GM19372 (cell line): ENCODE measurements at regions not wholly inside any gene's neighbourhood (a gene's known extent, or its start where the extent isn't known, plus 50 kb on each side); places are given as distances from the start of the nearest gene placed in this dataset.
"Not testable (repeated sequence)": the region's sequence is repeated elsewhere in the genome, so short reads cannot be mapped to it uniquely, and the experiment has no call there.

Experiments used
- ATAC-seq: cut with Tn5 transposase; IDR thresholded peaks from one replicate; pipeline ENCODE4 v1.9.1; 2021; ENCODE audit warnings: mild to moderate bottlenecking, low read depth, moderate library complexity; ENCODE audit not compliant: unreplicated experiment

DNA sequence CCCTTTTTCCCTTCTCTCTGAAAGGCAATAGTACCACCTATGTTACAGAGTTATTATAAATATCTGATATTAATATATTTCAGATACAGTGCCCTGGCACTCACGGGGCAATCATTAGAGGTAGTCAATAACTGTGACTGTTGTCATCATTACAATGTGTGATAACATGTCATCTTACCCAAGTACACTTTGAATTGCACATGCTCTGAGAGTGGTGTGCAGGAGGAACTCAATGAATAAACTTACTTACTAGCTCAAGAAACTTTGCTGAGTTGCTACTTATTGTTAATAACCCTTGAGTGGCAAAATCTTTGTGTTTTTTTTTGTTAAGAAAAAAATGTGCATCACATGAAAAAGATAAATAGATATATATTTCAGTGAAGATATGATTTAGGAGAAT is 275.1 kb upstream of the RASGEF1B start:
- ATAC-seq, result no peak

- ATAC-seq, result no peak
Measured at GRCh38 chr4:81746071-81746470, 274.4 kb upstream of the RASGEF1B start.

DNA sequence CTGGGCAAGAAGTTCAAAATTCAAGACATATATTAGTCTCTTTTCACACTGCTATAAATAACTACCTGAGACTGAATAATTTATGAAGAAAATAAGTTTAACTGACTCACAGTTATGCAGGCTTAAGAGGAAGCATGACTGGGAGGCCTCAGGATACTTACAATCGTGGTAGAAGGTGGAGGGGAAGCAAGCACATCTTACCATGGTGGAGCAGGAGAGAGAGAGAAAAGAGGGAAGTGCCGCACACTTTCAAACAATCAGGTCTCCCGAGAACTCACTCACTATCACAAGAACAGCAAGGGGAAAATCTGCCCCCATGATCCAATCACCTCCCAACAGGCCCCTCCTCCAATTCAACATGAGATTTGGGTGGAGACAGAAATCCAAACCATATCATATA is 273.3 kb upstream of the RASGEF1B start:
- no peak for ATAC-seq

DNA sequence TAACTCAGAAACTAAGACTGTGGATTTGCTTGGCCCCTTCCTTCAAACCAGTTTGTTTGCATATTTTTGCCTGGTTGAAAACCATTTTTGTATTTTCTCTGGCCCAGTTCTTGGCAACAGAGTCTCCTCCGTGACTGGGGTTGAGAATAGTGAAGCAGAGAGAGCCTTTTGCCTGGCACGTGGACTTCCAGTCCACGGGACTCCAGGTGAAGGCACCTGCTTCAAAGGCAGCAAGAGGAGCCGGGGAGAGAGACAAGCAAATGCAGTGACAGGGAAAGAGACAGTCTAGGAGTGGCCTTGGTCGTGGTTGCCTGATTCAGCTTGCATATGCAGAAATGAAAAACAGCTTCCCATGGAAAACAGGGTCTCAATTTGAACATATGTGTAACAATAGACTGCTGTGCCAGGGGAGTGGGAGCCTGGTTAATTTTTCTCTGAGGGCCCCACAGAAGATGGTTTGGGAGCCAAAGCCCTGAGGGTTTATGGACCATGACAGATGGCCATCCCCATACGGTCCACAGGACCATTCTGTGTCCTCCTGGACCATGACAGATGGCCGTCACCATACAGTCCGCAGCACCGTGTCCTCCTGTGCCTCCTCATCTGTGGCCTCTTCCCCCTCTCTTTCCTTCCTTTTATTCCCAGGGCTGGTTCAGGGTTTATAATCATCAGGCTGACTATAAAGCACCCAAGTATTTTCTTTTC is 272.2 kb upstream of the RASGEF1B start:
- no peak for ATAC-seq

- ATAC-seq, result no peak
Measured at GRCh38 chr4:81740487-81740886, 268.8 kb upstream of the RASGEF1B start.

- no peak for ATAC-seq
Measured at GRCh38 chr4:81738891-81739290, 267.2 kb upstream of the RASGEF1B start.

- ATAC-seq, result no peak
Measured at GRCh38 chr4:81737865-81738559, 266.3 kb upstream of the RASGEF1B start.

DNA sequence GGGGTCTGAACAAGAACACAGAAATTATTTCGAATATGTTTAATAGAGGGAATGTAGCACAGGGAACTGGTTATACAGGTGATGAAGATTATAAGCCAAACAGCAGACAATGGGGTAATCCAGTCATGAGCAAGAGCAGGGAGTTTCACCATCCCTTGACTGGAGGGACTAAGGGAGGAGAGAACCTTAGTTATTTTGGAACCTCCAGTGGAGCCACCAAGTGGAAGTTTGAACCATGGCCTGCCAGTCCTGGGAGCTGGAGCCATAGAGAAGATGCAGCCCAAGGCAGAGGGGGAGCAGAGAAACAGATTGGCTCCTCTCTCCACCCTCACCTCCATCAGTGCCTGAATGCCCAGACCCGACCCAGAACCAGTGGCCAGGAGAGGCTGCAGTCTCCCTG is 264.6 kb upstream of the RASGEF1B start:
- no peak for ATAC-seq

DNA sequence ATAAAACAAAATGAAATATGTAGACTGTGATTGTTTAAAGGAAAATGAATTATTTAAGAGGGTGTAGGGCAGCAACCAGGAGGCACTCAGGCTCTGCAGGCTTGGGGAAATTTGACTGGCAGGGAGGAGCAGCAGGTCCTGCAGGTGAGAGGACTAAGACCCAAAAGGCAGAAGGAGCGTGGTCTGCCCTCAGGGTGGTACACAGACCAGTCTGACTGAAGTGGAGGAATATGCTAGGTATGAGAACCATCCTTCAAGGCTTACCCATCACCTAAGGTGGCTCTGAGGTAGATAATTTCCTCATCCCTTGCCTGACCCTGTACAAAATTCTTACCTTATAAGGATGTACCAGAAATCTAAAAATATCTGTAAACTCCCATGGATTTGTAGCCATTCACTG is 261.3 kb upstream of the RASGEF1B start:
- no peak for ATAC-seq

DNA sequence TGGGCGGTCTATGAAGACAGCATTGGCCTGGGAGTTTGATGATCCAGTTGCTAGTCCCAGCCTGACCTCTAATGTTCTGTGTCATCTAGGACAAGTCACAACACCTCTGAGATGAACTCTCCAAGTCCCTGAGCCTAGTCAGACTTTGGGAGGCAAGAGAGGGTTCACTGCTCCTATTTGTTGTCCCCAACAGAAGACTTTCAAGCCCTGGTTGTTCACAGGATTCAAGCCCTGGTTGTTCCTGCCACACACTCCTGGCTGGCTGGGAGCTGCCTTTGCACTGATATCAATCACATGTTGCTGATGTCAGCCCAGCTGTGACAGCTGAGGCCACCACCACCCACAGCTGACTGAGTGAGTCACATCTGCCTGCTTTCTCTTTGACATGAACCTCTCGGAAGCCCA is 253.2 kb upstream of the RASGEF1B start:
- peak; percentile 68 for ATAC-seq

DNA sequence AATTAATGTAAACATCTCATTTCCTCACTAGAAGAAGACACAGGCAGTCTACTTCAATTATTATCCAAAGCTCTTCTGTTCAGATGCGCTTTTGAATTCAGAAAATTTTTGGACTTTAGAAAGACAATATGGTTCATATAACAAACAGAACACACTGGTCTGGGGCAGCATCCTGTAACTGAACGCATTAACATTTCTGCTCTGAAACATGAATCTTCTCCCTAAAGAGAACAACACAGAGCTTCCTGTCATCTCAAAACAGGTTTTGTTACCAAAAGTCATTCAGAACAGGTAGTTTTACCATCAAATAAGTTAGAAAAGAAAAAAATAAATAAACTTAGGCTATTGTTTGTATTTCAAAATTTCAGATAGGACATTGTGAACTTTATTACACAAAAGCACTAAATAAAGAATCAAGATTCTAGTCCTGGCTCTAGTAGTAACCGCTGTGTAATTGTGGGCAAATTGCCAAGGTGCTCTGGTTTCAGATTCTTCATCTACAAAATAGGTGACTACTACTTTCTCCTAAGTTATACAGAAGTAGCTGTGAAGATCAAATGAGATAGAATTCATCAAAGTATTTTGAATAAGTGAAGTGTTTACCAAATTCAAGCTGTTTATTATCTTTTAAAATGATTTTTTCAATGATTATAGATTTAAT is 252.3 kb upstream of the RASGEF1B start:
- no peak for ATAC-seq

GRCh38 chr4:81723019-81723884 is 251.5 kb upstream of the RASGEF1B start:
- no peak for ATAC-seq

- no peak for ATAC-seq
Measured at GRCh38 chr4:81722290-81722851, 250.7 kb upstream of the RASGEF1B start.

- ATAC-seq, result no peak
Measured at GRCh38 chr4:81715757-81716156, 244.1 kb upstream of the RASGEF1B start.

- ATAC-seq, result not testable (repeated sequence)
Measured at GRCh38 chr4:81715357-81715756, 243.7 kb upstream of the RASGEF1B start.

GRCh38 chr4:81714291-81714690 is 242.6 kb upstream of the RASGEF1B start:
- ATAC-seq, result no peak

DNA sequence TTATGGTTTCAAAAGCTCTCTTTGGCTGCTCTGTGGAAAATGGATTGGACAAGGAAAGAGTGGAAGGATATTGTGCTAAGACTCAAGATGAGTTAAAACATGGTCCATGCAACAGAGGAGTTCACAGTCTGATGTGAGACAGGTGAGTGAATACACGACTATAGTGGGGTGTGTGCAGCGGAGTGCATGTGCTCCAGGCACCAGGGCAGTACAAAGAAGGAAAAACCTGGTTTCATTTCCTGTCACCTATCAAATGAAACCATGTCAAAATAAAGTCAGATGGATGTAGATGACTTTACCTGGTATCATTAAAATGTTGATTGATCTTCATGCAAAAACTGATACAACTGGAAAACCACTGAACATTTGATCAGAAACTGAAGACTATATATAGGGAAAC is 241.0 kb upstream of the RASGEF1B start:
- no peak for ATAC-seq

DNA sequence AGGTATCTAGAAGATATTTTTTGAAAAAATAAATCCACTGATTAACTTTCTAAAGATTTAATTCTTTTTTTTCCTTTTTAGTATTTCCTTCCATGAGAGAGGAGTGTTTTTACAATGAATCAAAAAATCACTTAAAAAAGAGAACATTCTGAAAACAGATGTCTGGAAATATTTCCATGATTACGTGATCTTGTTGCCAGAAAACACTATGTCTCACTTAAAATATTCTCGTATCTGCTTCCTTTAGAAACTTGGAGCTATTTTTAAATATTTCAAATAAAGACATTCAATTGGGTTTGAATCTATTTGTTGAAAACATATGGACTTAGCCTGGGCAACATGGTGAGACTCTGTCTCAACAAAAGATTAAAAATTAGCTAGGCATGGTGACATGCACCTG is 232.8 kb upstream of the RASGEF1B start:
- no peak for ATAC-seq

- ATAC-seq, result no peak
Measured at GRCh38 chr4:81700189-81700588, 228.5 kb upstream of the RASGEF1B start.

- ATAC-seq, result no peak
Measured at GRCh38 chr4:81698538-81699296, 227.0 kb upstream of the RASGEF1B start.
